T-helper 1 cell (primary cell): ENCODE measurements at regions not wholly inside any gene's neighbourhood (a gene's known extent, or its start where the extent isn't known, plus 50 kb on each side); places are given as distances from the start of the nearest gene placed in this dataset.

Source experiments
- DNase-seq, 5 donors: peaks; one replicate each; pipeline ENCODE4 v3.0.0-alpha.2; 2012 to 2020

DNA sequence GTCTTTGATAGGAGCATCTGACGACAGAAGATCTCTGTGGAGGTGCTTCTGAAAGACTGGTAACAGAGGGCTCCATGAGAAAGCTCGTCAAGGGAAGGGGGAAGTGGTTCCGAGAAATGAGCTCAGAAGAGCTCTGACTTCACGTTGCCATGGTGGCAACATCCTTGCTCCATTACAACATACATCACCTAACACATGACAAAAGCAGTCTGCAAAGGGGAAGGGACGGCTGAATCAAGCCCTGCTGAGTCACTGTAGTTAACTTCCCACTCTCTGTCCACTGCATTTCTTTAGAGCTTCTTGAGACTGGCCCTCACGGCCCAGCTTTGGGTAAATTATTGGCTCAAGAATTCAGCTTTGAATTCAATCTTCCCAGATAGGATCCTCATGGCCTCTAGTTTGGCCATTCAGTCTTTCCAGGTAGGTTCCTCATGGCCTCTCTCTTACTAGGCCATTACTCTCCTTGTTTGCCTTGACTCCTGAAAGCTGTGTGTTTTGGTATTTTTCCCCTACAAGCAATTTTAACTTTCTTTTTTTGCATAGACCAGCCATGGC, 88.0 kb upstream of the ZNF648 start:
- peak in 1 of 5 donors; percentile 88 for DNase-seq

DNA sequence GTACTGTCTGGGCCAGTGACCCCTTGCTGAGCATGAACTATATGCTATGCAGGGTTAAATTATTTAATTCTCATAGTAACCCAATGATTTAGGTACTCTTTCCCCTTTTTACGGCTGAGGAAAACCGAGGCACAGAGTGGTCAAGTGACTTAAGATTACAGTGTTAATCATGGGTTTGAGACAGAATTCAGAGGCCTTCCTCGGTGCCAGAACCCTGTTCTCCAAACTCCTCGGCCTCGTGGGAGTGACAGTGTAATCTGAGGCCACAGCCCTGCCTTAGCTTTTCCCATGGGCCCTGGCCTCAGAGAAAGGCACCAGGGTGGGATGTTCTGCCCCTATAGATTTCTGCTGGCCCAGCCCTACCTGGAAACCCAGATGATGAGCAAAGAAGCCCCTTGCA, 86.4 kb upstream of the ZNF648 start:
- DNase-seq: no peak

DNA sequence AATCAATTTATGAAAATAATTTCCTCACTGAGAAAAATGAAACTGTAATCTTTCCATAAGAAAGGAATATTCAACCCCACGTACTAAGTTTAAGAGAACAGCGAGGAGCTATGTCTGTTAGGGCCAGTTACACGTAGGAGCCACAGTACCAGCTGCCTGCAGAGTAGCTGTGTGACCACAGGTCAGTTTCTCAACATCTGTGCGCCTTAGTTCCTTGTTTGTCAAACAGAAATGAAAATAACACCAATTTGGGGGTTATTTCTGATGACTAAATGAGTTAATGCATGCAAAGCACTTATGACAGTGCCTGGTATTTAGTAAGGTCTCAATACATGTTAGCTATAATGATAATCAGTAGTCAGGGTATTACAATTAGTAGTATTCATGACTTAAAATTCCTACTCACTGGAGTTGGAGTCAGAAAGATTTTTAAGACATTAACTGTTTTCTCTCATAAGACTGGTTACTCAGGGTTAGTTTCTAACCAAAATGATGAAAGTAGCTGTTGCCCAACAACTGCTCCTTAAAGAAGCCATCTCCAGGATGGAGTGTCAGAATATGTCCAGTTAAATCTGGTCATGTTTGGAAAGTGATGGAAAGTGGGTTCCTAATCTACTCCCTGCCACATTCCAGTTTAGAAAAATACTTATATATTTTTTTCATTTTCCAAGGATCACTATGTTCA, 85.8 kb upstream of the ZNF648 start:
- no peak for DNase-seq

GRCh38 chr1:182146286-182146685, 84.8 kb upstream of the ZNF648 start:
- DNase-seq: no peak

GRCh38 chr1:182145441-182145840, 83.9 kb upstream of the ZNF648 start:
- DNase-seq: no peak

DNA sequence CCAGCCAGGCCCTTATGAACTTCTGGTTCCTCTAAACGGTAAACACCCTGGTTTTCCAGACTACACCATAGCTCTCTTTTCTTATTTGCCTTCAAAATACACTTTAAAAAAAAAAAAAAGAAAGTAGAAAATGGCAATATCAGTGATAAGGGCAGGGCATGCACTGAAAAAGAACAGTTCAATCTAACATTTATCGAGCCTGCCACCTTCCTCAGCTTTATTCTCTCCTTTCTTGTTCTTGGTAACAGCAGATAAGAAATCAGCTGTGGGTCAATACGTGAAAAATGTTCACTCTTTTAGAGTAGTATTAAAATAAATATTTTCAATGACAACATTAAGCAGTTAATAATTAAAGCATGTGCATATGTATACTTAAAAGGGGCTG, 83.1 kb upstream of the ZNF648 start:
- no peak for DNase-seq

DNA sequence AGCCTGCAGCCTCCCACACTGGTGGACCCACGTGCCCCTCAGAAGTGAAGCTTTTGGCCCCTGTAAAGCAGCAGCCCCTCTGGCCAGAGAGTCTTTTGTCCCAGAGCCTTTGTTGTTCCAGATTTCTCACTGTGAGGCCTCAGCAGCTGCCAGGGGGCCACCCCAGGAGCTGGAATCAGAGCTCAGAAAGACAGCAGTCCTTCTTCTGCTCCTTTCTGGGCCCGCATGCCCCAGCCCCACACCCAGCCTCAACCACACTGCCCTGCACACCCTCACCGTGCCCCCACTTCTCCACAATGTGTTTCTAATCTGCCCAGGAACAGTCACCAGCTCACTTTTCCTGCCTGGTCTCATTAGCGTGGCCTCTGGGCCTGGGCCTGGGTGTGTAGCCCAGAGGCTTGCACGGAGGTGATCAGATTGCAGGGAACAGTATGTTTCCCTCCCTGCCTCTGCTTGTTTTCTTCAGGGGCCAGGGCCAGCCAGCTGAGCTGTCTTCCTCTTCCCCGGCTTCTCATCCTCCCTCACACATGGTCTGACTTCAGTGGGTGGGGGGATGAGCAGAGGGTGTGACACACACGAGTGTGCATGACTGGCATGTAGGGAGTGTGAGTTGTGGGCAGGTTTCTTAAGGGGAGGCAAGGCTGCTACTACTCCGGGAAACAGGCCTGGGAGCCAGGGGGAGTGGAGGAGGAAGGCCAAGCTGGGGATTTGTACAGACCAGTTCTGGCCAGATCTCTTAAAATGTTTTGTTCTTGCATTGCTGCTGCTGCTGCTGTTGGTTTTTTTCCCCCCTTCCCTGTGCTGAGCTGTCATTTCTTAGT, 82.5 kb upstream of the ZNF648 start:
- DNase-seq: no peak

- peak; percentile 53 to 82 (median 73) for DNase-seq
Observed at GRCh38 chr1:182143154-182143657, 81.7 kb upstream of the ZNF648 start.

DNA sequence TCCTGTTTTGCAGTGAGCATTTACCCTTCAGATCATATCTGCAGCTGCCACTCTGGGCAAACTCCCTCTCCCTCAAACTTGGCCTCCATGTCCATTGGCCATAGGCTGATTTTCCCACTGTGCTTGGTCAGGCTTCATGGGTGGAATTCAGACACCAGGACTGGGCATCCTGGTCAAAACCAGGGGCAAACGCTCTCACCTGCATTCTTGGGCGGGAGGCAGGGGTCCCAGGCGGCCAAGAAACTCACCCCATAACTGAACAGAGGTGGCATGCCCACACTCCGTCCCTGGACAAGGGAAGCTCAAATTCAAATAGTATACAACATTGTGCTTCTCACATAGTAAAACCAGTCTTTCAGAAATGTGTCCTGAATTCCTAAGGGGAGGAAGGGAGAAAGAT, 81.1 kb upstream of the ZNF648 start:
- DNase-seq: no peak

- no peak for DNase-seq
Observed at GRCh38 chr1:182141040-182141439, 79.5 kb upstream of the ZNF648 start.

DNA sequence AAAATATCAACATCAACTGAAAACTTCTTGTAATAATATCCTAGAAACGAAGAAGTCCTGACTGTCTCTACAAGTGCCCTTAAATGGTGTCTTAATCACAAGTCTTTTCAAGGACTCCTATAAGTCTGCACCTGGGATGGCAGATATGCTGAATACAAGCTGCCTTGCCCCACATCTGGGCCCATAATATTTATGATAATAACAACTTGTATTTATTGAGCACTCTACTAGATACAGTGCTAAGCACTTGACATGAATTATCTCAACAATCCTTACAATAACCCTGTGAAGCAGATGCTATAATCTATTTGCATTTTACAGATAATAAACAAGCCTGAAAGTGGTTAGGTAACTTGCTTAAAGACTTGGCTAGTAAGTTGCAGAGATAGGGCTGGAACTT, 78.0 kb upstream of the ZNF648 start:
- DNase-seq: no peak

GRCh38 chr1:182137546-182137945, 76.0 kb upstream of the ZNF648 start:
- DNase-seq: no peak

- no peak for DNase-seq
Observed at GRCh38 chr1:182135946-182136345, 74.4 kb upstream of the ZNF648 start.

DNA sequence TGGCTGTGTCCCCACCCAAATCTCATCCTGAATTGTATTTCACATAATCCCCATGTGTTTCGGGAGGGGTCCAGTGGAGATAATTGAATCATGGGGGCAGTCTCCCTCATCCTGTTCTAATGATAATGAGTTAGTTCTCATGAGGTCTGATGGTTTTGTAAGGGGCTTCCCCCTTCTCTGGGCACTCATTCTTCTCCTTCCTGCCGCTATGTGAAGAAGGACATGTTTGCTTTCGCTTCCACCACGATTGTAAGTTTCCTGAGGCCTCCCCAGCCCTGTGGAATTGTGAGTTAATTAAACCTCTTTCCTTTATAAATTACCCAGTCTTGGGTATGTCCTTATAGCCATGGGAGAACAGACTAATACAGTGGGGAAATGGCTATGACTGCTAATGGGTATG, 72.7 kb upstream of the ZNF648 start:
- DNase-seq: no peak

DNA sequence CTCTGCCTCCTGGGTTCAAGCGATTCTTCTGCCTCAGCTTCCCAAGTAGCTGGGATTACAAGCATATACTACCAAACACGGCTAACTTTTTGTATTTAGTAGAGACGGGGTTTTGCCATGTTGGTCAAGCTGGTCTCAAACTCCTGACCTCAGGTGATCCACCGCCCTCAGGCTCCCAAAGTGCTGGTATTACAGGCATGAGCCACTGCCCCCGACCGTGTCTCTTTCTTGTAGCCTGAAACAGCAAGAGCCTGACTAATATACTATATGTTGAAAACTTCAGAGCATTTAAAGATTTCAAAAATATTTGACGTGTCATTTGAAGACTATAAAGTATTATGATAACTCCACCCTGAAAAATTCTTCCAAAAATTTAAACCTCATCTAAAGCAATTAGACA, 71.7 kb upstream of the ZNF648 start:
- no peak for DNase-seq

DNA sequence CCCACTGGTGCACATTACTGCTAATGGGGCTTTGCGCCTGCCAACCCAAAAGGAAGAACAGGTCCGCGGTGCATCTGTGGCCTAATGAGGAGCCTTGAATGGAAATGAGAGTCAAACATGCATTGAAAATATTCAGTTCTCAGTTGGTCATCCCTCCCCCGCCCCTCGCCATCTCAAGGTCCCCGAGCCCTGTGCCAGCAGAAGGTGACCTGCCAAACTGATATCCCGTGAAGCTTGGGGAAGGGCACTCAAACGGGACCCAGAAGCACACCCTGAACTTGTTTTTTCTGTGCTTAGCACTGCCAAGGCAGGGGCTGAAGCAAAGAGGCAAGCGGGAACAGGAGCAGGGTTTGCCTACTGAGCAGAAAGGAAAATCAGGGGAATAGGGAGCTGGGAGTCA, 67.9 kb upstream of the ZNF648 start:
- no peak for DNase-seq

- no peak for DNase-seq
Observed at GRCh38 chr1:182128502-182128901, 67.0 kb upstream of the ZNF648 start.

GRCh38 chr1:182127656-182128055, 66.1 kb upstream of the ZNF648 start:
- no peak for DNase-seq

GRCh38 chr1:182126272-182126800, 64.8 kb upstream of the ZNF648 start:
- DNase-seq: no peak

DNA sequence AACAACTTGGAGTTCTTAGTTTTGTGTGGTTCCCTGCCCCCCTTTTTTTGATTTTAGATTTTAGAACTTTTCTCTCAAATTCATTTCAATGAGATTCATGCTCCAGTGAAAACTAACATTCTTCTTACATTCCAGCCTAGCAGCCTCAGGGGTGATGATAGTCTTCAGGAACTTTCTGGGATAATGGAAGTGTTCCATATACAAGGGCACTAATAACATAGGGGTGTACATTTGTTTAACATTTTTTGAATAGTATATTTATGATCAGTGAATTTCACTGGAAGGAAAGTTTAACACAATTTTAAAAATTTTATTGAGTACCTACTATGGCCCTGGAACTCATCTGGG, 61.4 kb upstream of the ZNF648 start:
- no peak for DNase-seq

DNA sequence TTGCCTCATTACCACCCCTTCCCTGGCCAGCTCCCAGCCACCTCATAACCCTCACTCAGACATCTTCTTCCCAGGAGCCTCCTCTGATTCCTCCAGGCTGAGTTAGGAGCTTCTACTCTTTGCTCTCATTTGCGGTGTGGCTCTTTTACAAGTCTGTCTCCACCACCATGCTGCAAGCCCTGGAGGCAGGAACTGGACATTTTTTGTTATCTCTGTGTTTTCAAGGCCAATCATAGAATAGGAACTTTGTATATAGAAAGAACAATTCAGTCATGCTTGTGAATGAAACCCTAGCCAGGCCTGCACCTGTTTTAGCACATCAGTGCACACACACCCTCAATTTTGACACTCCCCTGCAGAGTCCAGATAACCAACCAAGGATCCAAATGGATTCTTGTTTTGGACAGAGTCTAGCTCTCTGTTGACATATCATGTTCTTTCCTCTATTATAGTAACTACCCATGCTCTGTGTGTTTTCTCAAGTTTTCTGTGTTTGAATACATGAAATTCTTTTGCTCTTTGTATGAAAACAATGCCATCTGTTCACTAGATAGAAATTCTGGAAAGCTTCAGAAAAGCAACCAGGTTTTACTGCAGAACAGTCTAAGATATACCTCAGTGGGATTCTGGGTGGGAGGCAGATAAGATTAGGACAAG, 60.9 kb upstream of the ZNF648 start:
- no peak for DNase-seq

DNA sequence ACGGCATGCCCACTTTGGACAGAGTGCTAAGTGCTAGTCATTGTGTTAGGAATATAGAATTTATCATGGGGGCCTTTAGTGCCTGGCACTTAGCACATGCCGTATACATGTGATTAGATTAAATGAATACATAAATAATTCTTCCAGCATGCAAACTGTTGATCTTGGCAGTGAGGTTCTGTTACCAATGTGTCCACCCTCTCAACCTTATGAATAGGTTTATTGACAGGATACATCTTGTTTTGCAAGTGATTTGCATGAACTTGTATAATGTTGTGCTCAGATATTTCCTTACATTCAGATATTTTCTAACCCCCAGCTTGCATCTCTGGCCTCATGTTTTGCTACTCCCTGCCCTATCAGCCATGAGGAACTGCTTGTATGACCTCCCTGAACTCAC, 60.3 kb upstream of the ZNF648 start:
- DNase-seq: no peak
